KBM-7 (cell line): ENCODE measurements at regions not wholly inside any gene's neighbourhood (a gene's known extent, or its start where the extent isn't known, plus 50 kb on each side); places are given as distances from the start of the nearest gene placed in this dataset.
A peak's percentile ranks its signal among the peaks of the same experiment; 100 is the strongest.

Source experiments
- DNase-seq: peaks from one replicate; pipeline ENCODE4 v3.0.0-alpha.2; 2015
- in situ Hi-C: fragments of 300-500 bp; cut with MboI; formaldehyde crosslinking; loops from 2 replicates; pipeline ENCODE4 v1.14.3; 2020; ENCODE audit warnings: low sequenced_read_pairs, low pct_unique_long_range_greater_than_20kb, mixed read lengths

GRCh38 chr5:10099548-10099947 lies 150.1 kb downstream of the ATPSCKMT start:
- in situ Hi-C loops = no loop called here
- DNase-seq = no peak

DNA sequence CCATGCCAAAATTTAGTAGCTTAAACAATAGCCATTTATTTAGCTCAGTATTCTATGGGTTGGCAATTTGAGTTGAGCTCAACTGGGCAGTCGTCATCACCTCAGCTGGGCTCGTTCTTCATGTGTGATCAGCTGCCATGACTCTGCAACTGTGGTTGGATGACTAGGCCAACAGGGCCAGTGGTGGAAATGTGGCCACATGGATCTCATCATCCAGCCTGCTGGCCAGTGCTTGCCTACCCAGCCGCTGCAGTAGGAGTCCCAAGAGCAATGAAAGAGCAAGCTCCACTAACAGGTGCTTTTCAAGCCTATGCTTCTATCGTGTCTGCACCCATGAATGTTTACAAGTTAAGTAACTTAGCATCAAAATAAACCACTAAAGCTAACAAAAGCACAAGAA lies 158.0 kb downstream of the ATPSCKMT start:
- no peak for DNase-seq
- in situ Hi-C loops = no loop called here

DNA sequence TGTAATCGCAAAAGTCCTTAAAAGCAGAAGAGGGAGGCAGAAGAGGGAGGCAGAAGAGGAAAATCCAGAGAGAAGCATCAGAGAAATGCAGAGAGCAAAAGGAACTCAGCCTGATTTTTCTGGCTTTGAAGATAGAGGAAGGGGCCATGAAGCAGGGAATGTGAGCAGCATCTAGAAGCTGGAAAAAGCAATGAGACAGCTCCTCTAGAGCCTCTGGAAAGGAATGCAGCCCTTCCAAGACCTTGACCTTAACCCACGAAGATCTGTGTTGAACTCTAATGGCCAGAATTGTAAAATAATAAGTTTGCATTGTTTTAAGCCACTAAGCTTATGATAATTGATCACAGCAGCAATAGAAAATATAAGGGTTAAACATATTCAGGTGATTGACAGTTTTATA lies 159.6 kb downstream of the ATPSCKMT start:
- in situ Hi-C loops = no loop called here
- DNase-seq = no peak

GRCh38 chr5:10085185-10085584 lies 164.5 kb downstream of the ATPSCKMT start:
- in situ Hi-C loops = no loop called here
- DNase-seq = no peak

- DNase-seq = no peak
- in situ Hi-C loops = no loop called here
Measured at GRCh38 chr5:10081584-10081983, 168.1 kb downstream of the ATPSCKMT start.

- DNase-seq = no peak
- in situ Hi-C loops = no loop called here
Measured at GRCh38 chr5:10077791-10078545, 171.7 kb downstream of the ATPSCKMT start.

DNA sequence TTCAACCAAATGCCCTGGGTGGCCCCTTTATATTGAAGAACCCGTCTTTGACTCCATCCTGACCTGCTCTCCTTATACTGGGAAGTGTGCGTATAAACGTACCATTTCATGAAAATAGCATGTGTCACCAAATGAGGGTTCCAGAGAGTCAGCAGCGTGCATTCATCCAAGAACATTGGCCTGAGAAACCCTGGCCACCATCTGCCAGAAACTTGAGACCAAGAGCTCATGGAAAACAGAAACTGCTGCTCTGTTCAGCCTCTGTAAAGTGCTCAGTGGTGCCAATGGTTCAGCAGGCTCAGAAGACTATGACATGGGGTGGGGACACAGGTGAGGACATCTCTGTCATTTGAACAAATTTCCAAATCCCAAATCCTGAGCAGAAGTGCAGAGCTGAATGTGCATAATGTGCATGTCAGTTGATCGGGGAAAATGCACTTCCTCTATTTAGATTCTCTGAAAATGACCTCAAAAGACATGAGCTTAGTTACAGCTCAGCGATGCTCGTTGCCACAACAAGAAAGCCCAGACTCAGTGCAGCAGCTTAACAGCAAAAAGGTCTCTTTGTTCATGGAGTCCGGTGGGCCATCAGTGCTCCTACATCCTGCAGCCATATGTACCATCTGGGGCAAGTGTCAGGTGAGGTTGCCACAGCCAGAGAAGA lies 176.1 kb downstream of the ATPSCKMT start:
- in situ Hi-C loops = no loop called here
- peak; percentile 9 for DNase-seq

DNA sequence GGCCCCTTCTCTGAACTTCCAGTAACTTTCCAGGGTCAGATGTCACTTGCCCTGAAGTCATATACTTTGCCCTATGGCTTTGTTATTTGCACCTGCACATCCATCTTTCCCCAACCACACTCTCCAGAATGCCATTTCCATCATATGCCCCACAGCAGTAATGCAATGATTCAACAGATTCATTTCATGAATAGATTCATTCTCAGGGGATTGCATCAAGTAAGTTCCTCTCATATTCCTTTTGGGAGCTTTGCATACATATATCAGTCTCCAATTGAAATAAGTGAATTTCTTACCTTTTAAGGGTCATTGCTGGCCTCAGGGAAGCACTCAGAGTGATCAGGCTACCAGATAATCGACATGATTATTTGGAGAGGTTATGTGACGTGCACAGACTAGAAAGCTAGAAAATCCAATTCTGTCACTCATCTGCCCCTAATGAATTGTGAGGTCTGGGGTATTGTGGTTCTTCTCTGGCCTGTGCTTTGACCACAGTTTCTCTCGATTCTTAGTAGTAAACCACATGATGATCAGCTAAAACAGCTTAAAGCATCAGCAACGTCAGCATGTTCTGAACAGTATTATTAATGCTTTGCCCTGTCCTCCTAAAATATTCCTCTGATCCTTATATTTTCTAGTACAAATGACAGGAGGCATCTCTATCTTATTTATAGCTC lies 179.9 kb downstream of the ATPSCKMT start:
- no peak for DNase-seq
- in situ Hi-C loops = no loop called here

DNA sequence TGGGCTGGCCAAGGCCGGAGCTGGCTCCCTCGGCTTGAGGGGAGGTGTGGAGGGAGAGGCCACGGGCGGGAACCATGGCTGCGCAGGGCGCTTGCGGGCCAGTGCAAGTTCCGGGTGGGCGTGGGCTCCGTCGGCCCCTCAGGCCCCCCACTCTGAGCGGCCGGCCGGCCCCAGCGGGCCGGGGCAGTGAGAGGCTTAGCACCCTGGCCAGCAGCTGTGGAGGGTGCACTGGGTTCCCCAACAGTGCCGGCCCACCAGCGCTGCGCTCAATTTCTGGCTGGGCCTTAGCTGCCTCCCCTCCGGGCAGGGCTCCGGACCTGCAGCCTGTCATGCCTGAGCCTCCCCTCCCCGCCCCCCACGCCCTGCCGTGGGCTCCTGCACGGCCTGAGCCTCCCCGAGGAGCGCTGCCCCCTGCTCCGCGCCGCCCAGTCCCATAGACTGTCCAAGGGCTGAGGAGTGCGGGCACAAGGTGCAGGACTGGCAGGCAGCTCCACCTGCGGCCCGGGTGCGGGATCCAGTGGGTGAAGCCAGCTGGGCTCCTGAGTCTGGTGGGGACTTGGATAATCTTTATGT lies 184.2 kb downstream of the ATPSCKMT start:
- in situ Hi-C loops = no loop called here
- DNase-seq = no peak

GRCh38 chr5:10064546-10065195 lies 185.0 kb downstream of the ATPSCKMT start:
- in situ Hi-C loops = no loop called here
- DNase-seq = no peak

DNA sequence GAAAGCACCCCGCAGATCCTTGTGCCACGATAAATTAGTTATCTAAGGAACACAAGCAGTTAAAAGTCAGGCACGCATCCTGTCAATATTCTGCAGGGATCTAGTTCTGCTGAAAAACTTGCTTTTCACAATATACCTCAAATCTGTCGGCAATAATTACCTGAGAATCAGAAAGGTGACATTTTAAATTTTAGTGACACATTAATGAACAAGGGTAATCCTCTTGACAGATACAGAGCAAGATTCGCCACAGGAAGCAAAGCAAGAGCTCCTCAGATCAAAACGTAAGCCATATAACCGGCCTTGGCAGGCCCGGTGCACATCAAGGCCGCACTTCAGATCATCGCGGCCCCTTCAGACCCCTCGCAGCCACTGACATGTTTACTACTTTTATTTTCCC lies 185.7 kb downstream of the ATPSCKMT start:
- in situ Hi-C loops = no loop called here
- no peak for DNase-seq

DNA sequence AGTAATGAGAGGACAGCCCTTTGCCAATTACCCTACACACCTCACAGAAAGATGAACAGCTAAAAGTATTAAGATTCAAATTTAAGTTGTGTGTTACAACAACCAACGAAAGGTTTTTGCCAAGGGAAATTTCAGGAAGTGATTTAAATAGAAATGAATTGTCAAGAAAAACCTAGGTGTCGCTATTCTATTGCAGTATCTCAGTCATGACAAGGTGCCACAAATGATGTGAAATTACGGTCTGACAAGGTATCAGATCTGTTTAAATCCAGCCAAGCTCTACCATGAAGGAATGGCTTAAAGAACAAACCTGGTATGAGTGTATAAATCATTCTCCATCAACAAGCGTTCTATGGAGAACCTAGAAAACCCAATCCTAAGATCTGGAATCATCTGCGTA lies 189.7 kb downstream of the ATPSCKMT start:
- in situ Hi-C loops = no loop called here
- no peak for DNase-seq

DNA sequence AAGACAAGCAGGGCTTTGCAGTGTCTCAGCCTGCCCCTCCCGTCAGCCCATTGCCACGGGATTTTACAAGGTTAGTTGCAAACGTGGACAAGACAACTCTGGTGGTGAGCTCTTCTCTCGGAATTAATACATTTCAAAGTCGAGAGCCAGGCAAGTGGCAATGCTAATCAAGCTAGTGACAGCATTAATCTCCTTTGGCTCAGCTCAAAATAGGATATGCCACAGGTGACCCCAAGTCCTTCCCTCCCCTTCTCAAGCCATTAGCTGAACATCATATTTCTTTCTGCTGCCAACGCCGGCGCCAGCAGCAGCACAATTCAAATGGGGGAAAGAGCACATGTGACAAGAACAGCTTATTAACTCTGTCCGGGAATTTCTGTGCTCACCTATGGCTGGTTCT lies 190.1 kb downstream of the ATPSCKMT start:
- in situ Hi-C loops = no loop called here
- DNase-seq = no peak

DNA sequence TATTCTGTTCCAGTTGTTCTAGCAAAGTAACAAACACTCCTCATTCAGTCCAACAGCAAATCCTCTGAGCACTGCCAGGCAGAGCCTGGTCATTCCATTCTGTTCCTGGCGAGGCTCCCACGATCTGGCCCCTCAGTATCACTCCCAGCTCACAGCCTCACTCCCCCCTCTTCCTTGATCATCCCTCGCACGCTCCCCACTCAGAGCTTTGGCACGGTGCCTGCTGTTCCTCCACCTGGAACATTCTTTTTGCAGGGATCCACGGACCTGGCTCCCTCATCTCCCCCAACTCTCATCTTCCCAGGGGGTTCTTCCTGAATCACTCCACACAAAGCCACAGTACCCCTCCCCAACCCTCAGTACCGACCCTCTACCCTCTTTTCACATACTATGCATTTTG lies 192.3 kb downstream of the ATPSCKMT start:
- no peak for DNase-seq
- in situ Hi-C loops = no loop called here

- no peak for DNase-seq
- in situ Hi-C loops = no loop called here
Measured at GRCh38 chr5:10056228-10056760, 193.4 kb downstream of the ATPSCKMT start.

- DNase-seq = no peak
- in situ Hi-C loops = no loop called here
Measured at GRCh38 chr5:10049858-10050455, 199.7 kb downstream of the ATPSCKMT start.

GRCh38 chr5:10046676-10047075 lies 203.0 kb downstream of the ATPSCKMT start:
- no peak for DNase-seq
- in situ Hi-C loops = no loop called here

GRCh38 chr5:10045376-10045775 lies 204.3 kb downstream of the ATPSCKMT start:
- in situ Hi-C loops = no loop called here
- no peak for DNase-seq
